ENCODE measurements at regions not wholly inside any gene's neighbourhood (a gene's known extent, or its start where the extent isn't known, plus 50 kb on each side); places are given as distances from the start of the nearest gene placed in this dataset.

- H3K4me3 ChIP-seq (ENCODE audit: insufficient read length, low read depth): no peak overlapping the region
- no peaks in the 10 kb centered on the region for H3K4me1 ChIP-seq (ENCODE audit: insufficient read depth, insufficient read length)
- H3K9ac ChIP-seq (ENCODE audit: insufficient read length, low read depth): no peak overlapping the region
- TF ChIP-seq SUZ12 (IDR thresholded peaks at IDR 0.05; ENCODE audit: extremely low read depth, insufficient read depth, insufficient read length): no peak
- TF ChIP-seq ZNF274 (IDR thresholded peaks at IDR 0.05; ENCODE audit: low read depth, low read length): no peak
- H3K27me3 ChIP-seq (ENCODE audit: insufficient read depth, insufficient read length): no peaks in the 10 kb centered on the region
- no peak for DNase-seq (ENCODE audit: low read depth, low spot score)
- H3K36me3 ChIP-seq (ENCODE audit: insufficient read depth, insufficient read length, low read length): no peaks in the 10 kb centered on the region
- no peaks in the 10 kb centered on the region for H3K9me3 ChIP-seq (ENCODE audit: insufficient read depth, low read length)
Measured at GRCh38 chr1:222416001-222416791, 131.7 kb downstream of the HHIPL2 start.

GRCh38 chr1:222415441-222415840 is 132.5 kb downstream of the HHIPL2 start:
- no peaks in the 10 kb centered on the region for H3K9me3 ChIP-seq (ENCODE audit: insufficient read depth, low read length)
- no peak for DNase-seq (ENCODE audit: low read depth, low spot score)
- H3K4me1 ChIP-seq (ENCODE audit: insufficient read depth, insufficient read length): no peaks in the 10 kb centered on the region
- H3K4me3 ChIP-seq (ENCODE audit: insufficient read length, low read depth): no peak overlapping the region
- no peaks in the 10 kb centered on the region for H3K36me3 ChIP-seq (ENCODE audit: insufficient read depth, insufficient read length, low read length)
- H3K9ac ChIP-seq (ENCODE audit: insufficient read length, low read depth): no peak overlapping the region
- no peak for TF ChIP-seq ZNF274 (IDR thresholded peaks at IDR 0.05; ENCODE audit: low read depth, low read length)
- TF ChIP-seq YY1 (IDR thresholded peaks at IDR 0.05; ENCODE audit: insufficient read depth, insufficient read length): no peak
- no peak for TF ChIP-seq SUZ12 (IDR thresholded peaks at IDR 0.05; ENCODE audit: extremely low read depth, insufficient read depth, insufficient read length)
- H3K27me3 ChIP-seq (ENCODE audit: insufficient read depth, insufficient read length): no peaks in the 10 kb centered on the region

GRCh38 chr1:222413991-222414549 is 133.8 kb downstream of the HHIPL2 start:
- TF ChIP-seq ZNF274 (IDR thresholded peaks at IDR 0.05; ENCODE audit: low read depth, low read length) (no peak), YY1 (IDR thresholded peaks at IDR 0.05; ENCODE audit: insufficient read depth, insufficient read length) (no peak), SUZ12 (IDR thresholded peaks at IDR 0.05; ENCODE audit: extremely low read depth, insufficient read depth, insufficient read length) (no peak)
- H3K4me3 ChIP-seq (ENCODE audit: insufficient read length, low read depth): no peak overlapping the region
- no peaks in the 10 kb centered on the region for H3K4me1 ChIP-seq (ENCODE audit: insufficient read depth, insufficient read length)
- no peak overlapping the region for H3K9ac ChIP-seq (ENCODE audit: insufficient read length, low read depth)
- no peaks in the 10 kb centered on the region for H3K27me3 ChIP-seq (ENCODE audit: insufficient read depth, insufficient read length)
- H3K36me3 ChIP-seq (ENCODE audit: insufficient read depth, insufficient read length, low read length): no peaks in the 10 kb centered on the region
- H3K9me3 ChIP-seq (ENCODE audit: insufficient read depth, low read length): no peaks in the 10 kb centered on the region
- no peak for DNase-seq (ENCODE audit: low read depth, low spot score)

- Histone ChIP-seq H3K4me3 (ENCODE audit: insufficient read length, low read depth) (no peak overlapping the region), H3K27me3 (ENCODE audit: insufficient read depth, insufficient read length) (no peaks in the 10 kb centered on the region)
Measured at GRCh38 chr1:222413436-222413835, 134.5 kb downstream of the HHIPL2 start.

DNA sequence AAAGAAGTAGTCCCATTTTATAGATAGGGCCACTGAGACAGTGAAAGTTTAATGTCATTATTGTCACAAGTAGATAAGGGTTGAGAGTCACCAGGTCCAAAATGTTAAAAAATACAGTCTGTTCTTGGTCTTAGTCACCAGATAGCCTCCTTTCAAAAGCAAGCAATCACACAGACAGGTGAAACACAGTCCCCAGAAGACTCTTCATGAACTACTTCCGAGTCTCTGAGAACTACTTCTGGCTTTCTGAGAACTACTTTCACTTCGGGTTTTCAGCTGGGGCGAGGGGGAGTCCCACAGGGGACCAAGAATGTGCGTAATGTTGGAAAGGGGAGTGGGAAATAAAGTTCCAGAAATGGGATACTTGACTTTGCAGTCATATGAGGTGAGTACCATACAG is 143.2 kb downstream of the HHIPL2 start:
- H3K27me3 ChIP-seq (ENCODE audit: insufficient read depth, insufficient read length): no peaks in the 10 kb centered on the region
- H3K9me3 ChIP-seq (ENCODE audit: insufficient read depth, low read length): no peaks in the 10 kb centered on the region
- no peaks in the 10 kb centered on the region for H3K4me1 ChIP-seq (ENCODE audit: insufficient read depth, insufficient read length)
- TF ChIP-seq YY1 (IDR thresholded peaks at IDR 0.05; ENCODE audit: insufficient read depth, insufficient read length) (no peak), SUZ12 (IDR thresholded peaks at IDR 0.05; ENCODE audit: extremely low read depth, insufficient read depth, insufficient read length) (no peak), ZNF274 (IDR thresholded peaks at IDR 0.05; ENCODE audit: low read depth, low read length) (no peak)
- no peak for DNase-seq (ENCODE audit: low read depth, low spot score)
- no peak overlapping the region for H3K4me3 ChIP-seq (ENCODE audit: insufficient read length, low read depth)
- H3K36me3 ChIP-seq (ENCODE audit: insufficient read depth, insufficient read length, low read length): no peaks in the 10 kb centered on the region
- H3K9ac ChIP-seq (ENCODE audit: insufficient read length, low read depth): no peak overlapping the region

More at GRCh38 chr1:222413436-222413835, 134.5 kb downstream of the HHIPL2 start:
- no peak for TF ChIP-seq SUZ12 (IDR thresholded peaks at IDR 0.05; ENCODE audit: extremely low read depth, insufficient read depth, insufficient read length)
- TF ChIP-seq YY1 (IDR thresholded peaks at IDR 0.05; ENCODE audit: insufficient read depth, insufficient read length): no peak
- Histone ChIP-seq H3K36me3 (ENCODE audit: insufficient read depth, insufficient read length, low read length) (no peaks in the 10 kb centered on the region), H3K4me1 (ENCODE audit: insufficient read depth, insufficient read length) (no peaks in the 10 kb centered on the region), H3K9me3 (ENCODE audit: insufficient read depth, low read length) (no peaks in the 10 kb centered on the region), H3K9ac (ENCODE audit: insufficient read length, low read depth) (no peak overlapping the region)
- no peak for DNase-seq (ENCODE audit: low read depth, low spot score)

- DNase-seq (ENCODE audit: low read depth, low spot score): no peak
- H3K4me1 ChIP-seq (ENCODE audit: insufficient read depth, insufficient read length): no peaks in the 10 kb centered on the region
- no peak for TF ChIP-seq SUZ12 (IDR thresholded peaks at IDR 0.05; ENCODE audit: extremely low read depth, insufficient read depth, insufficient read length)
- no peak for TF ChIP-seq ZNF274 (IDR thresholded peaks at IDR 0.05; ENCODE audit: low read depth, low read length)
- TF ChIP-seq YY1 (IDR thresholded peaks at IDR 0.05; ENCODE audit: insufficient read depth, insufficient read length): no peak
Measured at GRCh38 chr1:222399197-222399596, 148.7 kb downstream of the HHIPL2 start.

DNA sequence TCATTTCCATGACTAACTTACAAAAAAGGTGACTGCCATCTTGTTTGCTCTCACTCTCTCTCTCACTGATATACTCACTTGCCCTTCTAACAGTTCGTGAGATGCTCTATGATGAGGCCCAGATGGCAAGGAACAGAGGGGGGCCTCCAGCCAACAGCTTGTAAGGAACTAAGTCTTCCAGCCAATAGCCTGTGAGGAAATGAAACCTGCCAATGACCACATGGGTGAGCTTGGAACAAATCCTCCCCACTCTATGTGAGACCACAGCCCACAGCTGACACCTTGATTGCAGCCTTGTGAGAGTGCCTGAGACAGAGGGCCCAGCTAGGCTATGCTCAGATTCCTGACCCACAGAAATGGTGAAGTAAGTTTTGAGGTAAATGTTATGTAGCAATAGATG is 153.7 kb downstream of the HHIPL2 start:
- no peaks in the 10 kb centered on the region for H3K9me3 ChIP-seq (ENCODE audit: insufficient read depth, low read length)
- DNase-seq (ENCODE audit: low read depth, low spot score): no peak
- no peaks in the 10 kb centered on the region for H3K27me3 ChIP-seq (ENCODE audit: insufficient read depth, insufficient read length)
- no peak for TF ChIP-seq SUZ12 (IDR thresholded peaks at IDR 0.05; ENCODE audit: extremely low read depth, insufficient read depth, insufficient read length)
- TF ChIP-seq YY1 (IDR thresholded peaks at IDR 0.05; ENCODE audit: insufficient read depth, insufficient read length): no peak
- TF ChIP-seq ZNF274 (IDR thresholded peaks at IDR 0.05; ENCODE audit: low read depth, low read length): no peak
- H3K36me3 ChIP-seq (ENCODE audit: insufficient read depth, insufficient read length, low read length): no peaks in the 10 kb centered on the region
- no peak overlapping the region for H3K9ac ChIP-seq (ENCODE audit: insufficient read length, low read depth)
- H3K4me3 ChIP-seq (ENCODE audit: insufficient read length, low read depth): no peak overlapping the region
- H3K4me1 ChIP-seq (ENCODE audit: insufficient read depth, insufficient read length): no peaks in the 10 kb centered on the region

More at GRCh38 chr1:222399197-222399596, 148.7 kb downstream of the HHIPL2 start:
- Histone ChIP-seq H3K36me3 (ENCODE audit: insufficient read depth, insufficient read length, low read length) (no peaks in the 10 kb centered on the region), H3K4me3 (ENCODE audit: insufficient read length, low read depth) (no peak overlapping the region), H3K27me3 (ENCODE audit: insufficient read depth, insufficient read length) (no peaks in the 10 kb centered on the region), H3K9ac (ENCODE audit: insufficient read length, low read depth) (no peak overlapping the region), H3K9me3 (ENCODE audit: insufficient read depth, low read length) (no peaks in the 10 kb centered on the region)

All from NT2/D1 (cell line).